ENCODE measurements at regions not wholly inside any gene's neighbourhood (a gene's known extent, or its start where the extent isn't known, plus 50 kb on each side); places are given as distances from the start of the nearest gene placed in this dataset.

DNA sequence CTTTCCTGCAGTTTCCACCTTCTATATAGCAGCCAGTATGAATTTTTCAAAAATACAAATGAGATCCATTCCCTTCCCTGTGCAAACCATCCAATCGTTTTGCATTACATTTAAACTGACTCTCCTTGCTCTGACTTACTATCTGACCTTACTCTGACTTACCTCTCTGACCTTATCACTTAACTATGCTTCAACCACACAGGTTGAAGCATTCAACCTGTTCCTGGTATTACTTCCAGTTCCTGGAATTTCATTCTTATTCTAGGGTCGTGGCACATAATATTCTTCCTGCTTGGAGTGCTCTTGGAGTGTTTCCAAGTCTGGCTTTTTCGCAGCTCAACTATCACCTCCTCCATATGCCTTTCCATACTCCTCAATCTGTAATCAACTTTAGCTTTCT is 850.6 kb upstream of the CHAC2 start:
- TF ChIP-seq, protein P1, sequence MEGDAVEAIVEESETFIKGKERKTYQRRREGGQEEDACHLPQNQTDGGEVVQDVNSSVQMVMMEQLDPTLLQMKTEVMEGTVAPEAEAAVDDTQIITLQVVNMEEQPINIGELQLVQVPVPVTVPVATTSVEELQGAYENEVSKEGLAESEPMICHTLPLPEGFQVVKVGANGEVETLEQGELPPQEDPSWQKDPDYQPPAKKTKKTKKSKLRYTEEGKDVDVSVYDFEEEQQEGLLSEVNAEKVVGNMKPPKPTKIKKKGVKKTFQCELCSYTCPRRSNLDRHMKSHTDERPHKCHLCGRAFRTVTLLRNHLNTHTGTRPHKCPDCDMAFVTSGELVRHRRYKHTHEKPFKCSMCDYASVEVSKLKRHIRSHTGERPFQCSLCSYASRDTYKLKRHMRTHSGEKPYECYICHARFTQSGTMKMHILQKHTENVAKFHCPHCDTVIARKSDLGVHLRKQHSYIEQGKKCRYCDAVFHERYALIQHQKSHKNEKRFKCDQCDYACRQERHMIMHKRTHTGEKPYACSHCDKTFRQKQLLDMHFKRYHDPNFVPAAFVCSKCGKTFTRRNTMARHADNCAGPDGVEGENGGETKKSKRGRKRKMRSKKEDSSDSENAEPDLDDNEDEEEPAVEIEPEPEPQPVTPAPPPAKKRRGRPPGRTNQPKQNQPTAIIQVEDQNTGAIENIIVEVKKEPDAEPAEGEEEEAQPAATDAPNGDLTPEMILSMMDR (IDR thresholded peaks at IDR 0.05), result no peak
- no peak for TF ChIP-seq POLR2A (IDR thresholded peaks at IDR 0.05)
